ENCODE measurements at regions not wholly inside any gene's neighbourhood (a gene's known extent, or its start where the extent isn't known, plus 50 kb on each side); places are given as distances from the start of the nearest gene placed in this dataset.

DNA sequence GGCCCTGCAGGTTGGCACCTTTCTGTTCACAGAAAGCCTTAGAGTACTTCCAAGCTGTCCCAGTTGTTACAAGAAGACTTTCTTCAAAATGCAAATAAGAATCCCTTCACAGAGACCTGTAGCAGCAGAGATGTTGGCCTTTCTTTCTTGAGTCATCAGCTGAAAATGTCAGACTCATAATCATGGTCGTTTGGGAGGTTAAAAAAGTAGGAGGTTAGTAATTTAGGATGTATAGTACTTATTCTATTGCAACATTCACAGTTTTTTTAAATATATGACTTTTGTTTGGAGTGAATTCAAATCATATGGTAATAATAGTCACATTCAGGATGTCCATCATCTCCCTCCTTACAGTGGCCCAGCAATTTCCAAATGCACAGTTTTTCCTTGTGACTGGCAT, 223.9 kb upstream of the GLI3 start:
- Histone ChIP-seq H3K36me3 (no peaks in the 10 kb centered on the region), H3K9me3 (no peaks in the 10 kb centered on the region), H3K4me1 (no peaks in the 10 kb centered on the region), H3K27ac (no peak overlapping the region), H3K27me3 (no peaks in the 10 kb centered on the region), H3K4me3 (no peak overlapping the region)
- intact Hi-C loops (cut with DNase I): no loop called here
- ATAC-seq: no peak
- TF ChIP-seq CTCF (IDR thresholded peaks at IDR 0.05): no peak
- no peak for DNase-seq

DNA sequence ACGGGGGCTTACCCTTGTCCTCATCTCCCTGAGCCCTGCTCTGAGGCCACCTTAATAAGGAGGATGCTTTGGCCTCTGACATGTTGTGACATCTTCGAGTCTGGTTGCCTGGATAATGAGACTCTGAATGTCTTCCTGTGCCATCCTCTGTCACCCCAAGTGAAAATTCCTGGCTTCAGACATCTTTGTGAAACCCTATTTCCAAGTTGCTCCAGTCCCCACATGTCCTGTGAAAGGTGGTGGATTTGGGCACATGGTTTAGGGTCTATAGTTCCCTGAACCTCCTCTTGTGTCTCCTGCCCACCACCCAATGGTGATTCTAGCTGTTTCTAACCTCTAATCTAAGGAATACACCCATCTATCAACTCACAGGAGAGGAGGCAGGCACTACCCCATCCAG, 223.1 kb upstream of the GLI3 start:
- intact Hi-C loops (cut with DNase I): no loop called here
- H3K27ac ChIP-seq: no peak overlapping the region
- H3K9me3 ChIP-seq: no peaks in the 10 kb centered on the region
- no peak for DNase-seq
- H3K4me3 ChIP-seq: no peak overlapping the region
- no peaks in the 10 kb centered on the region for H3K27me3 ChIP-seq
- H3K4me1 ChIP-seq: no peaks in the 10 kb centered on the region
- TF ChIP-seq CTCF (IDR thresholded peaks at IDR 0.05): no peak
- H3K36me3 ChIP-seq: no peaks in the 10 kb centered on the region
- ATAC-seq: no peak

- intact Hi-C loops (cut with DNase I): no loop called here
- Histone ChIP-seq H3K4me1 (no peaks in the 10 kb centered on the region), H3K9me3 (no peaks in the 10 kb centered on the region), H3K36me3 (no peaks in the 10 kb centered on the region), H3K4me3 (no peak overlapping the region), H3K27ac (no peak overlapping the region), H3K27me3 (no peaks in the 10 kb centered on the region)
- DNase-seq (no peak), ATAC-seq (no peak)
- no peak for TF ChIP-seq CTCF (IDR thresholded peaks at IDR 0.05)
Measured at GRCh38 chr7:42457663-42458062, 220.7 kb upstream of the GLI3 start.

- intact Hi-C loops (cut with DNase I): no loop called here
- H3K4me1 ChIP-seq: no peaks in the 10 kb centered on the region
- no peaks in the 10 kb centered on the region for H3K27me3 ChIP-seq
- DNase-seq (no peak), ATAC-seq (no peak)
- H3K36me3 ChIP-seq: no peaks in the 10 kb centered on the region
- no peak overlapping the region for H3K27ac ChIP-seq
- H3K9me3 ChIP-seq: no peaks in the 10 kb centered on the region
- no peak overlapping the region for H3K4me3 ChIP-seq
- no peak for TF ChIP-seq CTCF (IDR thresholded peaks at IDR 0.05)
Measured at GRCh38 chr7:42456756-42457276, 219.8 kb upstream of the GLI3 start.

DNA sequence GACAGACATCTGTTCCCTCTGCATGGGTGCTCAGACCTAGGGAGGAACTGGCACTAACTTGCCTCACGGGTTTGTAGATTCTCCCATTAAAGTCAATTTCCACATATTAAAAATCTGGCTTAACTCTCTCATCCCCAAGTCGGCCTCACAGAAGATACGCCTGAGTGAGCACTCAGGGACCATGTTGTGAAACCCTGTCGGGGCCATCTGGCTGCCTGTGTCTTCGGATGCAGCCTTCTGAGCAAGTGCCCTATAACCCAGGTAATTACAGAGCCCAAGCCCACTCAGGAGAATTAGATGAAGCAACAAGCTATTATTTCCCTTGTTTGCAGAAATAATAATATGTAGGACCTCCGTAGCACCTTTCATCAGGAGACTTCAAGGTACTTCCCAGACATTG, 219.3 kb upstream of the GLI3 start:
- Histone ChIP-seq H3K36me3 (no peaks in the 10 kb centered on the region), H3K4me1 (no peaks in the 10 kb centered on the region), H3K27ac (no peak overlapping the region), H3K4me3 (no peak overlapping the region), H3K27me3 (no peaks in the 10 kb centered on the region), H3K9me3 (no peaks in the 10 kb centered on the region)
- DNase-seq: no peak
- intact Hi-C loops (cut with DNase I): no loop called here
- TF ChIP-seq CTCF (IDR thresholded peaks at IDR 0.05): no peak
- ATAC-seq: no peak
